BLaER1 (cell line): ENCODE measurements at regions not wholly inside any gene's neighbourhood (a gene's known extent, or its start where the extent isn't known, plus 50 kb on each side); places are given as distances from the start of the nearest gene placed in this dataset.

Experiments
- H3K27ac ChIP-seq: shearing (Covaris generic); formaldehyde crosslinking; 2 replicates; pipeline ENCODE4 v1.8.1; 2022
- H3K27me3 ChIP-seq: shearing (Covaris generic); formaldehyde crosslinking; 2 replicates; pipeline ENCODE4 v1.8.1; 2022
- H3K36me3 ChIP-seq: shearing (Covaris generic); formaldehyde crosslinking; 2 replicates; pipeline ENCODE4 v1.8.1; 2022
- H3K4me1 ChIP-seq: shearing (Covaris generic); formaldehyde crosslinking; 2 replicates; pipeline ENCODE4 v1.8.1; 2022
- H3K4me2 ChIP-seq: shearing (Covaris generic); formaldehyde crosslinking; 2 replicates; pipeline ENCODE4 v1.8.1; 2022
- H3K4me3 ChIP-seq: shearing (Covaris generic); formaldehyde crosslinking; 2 replicates; pipeline ENCODE4 v1.8.1; 2022
- H3K9ac ChIP-seq: shearing (Covaris generic); formaldehyde crosslinking; 2 replicates; pipeline ENCODE4 v1.8.1; 2022
- H3K9me3 ChIP-seq: shearing (Covaris generic); formaldehyde crosslinking; 2 replicates; pipeline ENCODE4 v1.8.1; 2022
- H4K20me1 ChIP-seq: shearing (Covaris generic); formaldehyde crosslinking; 2 replicates; pipeline ENCODE4 v1.8.1; 2022
- Cebpa-rat ChIP-seq: shearing (Covaris generic); IDR thresholded peaks from 2 replicates; pipeline ENCODE4 v1.8.1; 2022

- Histone ChIP-seq H3K9ac (no peak overlapping the region), H3K9me3 (no peaks in the 10 kb centered on the region), H3K4me2 (no peak overlapping the region), H3K4me1 (no peaks in the 10 kb centered on the region), H3K27ac (no peak overlapping the region), H3K4me3 (no peak overlapping the region), H3K27me3 (no peaks in the 10 kb centered on the region), H3K36me3 (no peaks in the 10 kb centered on the region), H4K20me1 (no peaks in the 10 kb centered on the region)
- TF ChIP-seq Cebpa-rat, result no peak
These were observed 70.9 kb downstream of the TNFSF18 start for GRCh38 chr1:172979828-172980227.

DNA sequence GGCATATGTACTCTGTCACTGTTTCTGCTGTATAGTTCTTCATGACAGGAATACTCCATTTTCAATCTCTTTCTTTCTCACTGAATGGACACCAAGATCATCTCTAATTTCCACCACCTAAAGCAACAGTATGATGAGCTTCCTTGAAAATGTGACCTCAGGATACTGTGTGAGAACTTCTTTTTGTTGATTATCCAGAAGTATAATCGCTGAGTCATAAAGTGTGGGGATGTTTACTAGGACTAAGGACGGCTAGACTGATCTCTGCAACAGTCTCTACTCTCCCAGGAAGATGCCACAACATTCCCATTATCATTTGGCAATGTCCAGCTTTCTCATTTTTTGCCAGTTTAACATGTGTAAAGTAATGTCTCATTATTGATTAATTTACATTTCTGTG, 70.3 kb downstream of the TNFSF18 start:
- Histone ChIP-seq H3K27ac (no peak overlapping the region), H3K27me3 (no peaks in the 10 kb centered on the region), H3K9me3 (no peaks in the 10 kb centered on the region), H3K9ac (no peak overlapping the region), H3K4me1 (no peaks in the 10 kb centered on the region), H3K36me3 (no peaks in the 10 kb centered on the region), H3K4me3 (no peak overlapping the region), H3K4me2 (no peak overlapping the region), H4K20me1 (no peaks in the 10 kb centered on the region)
- TF ChIP-seq Cebpa-rat, result no peak

DNA sequence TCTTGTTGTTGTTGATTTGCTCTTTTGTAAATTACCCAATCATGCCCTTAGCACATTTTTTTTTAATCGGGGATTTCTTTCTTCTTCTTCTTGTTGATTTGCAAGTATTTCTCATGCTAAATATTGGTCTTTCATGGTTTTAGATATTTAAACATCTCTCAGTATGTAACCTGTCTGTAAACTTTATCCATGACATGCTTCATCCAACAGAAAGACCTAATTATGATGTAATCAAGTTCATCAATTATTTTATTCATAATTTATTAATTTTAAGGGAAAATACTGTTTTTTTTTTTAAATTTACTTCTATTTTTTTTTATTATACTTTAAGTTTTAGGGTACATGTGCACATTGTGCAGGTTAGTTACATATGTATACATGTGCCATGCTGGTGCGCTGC, 69.8 kb downstream of the TNFSF18 start:
- TF ChIP-seq Cebpa-rat, result no peak
- H3K9me3 ChIP-seq, result no peaks in the 10 kb centered on the region
- no peaks in the 10 kb centered on the region for H3K4me1 ChIP-seq
- H3K4me2 ChIP-seq, result no peak overlapping the region
- no peaks in the 10 kb centered on the region for H4K20me1 ChIP-seq
- H3K9ac ChIP-seq, result no peak overlapping the region
- no peaks in the 10 kb centered on the region for H3K36me3 ChIP-seq
- H3K4me3 ChIP-seq, result no peak overlapping the region
- no peak overlapping the region for H3K27ac ChIP-seq
- no peaks in the 10 kb centered on the region for H3K27me3 ChIP-seq
